WTC11 (cell line): ENCODE measurements at regions not wholly inside any gene's neighbourhood (a gene's known extent, or its start where the extent isn't known, plus 50 kb on each side); places are given as distances from the start of the nearest gene placed in this dataset.

Experiments used
- ATAC-seq: fragments of 200-7000 bp; cut with Tn5 transposase; 2 replicates; pipeline ENCODE4 v1.10.0; 2021; ENCODE audit warnings: mild to moderate bottlenecking, moderate library complexity
- CTCF ChIA-PET: fragments of 300-600 bp; sonication (Branson Sonifier 250); formaldehyde crosslinking; loops from one replicate; lab custom pipeline; 2021; ENCODE audit warnings: antibody characterized with exemption; lab: Charles Lee
- POLR2A ChIA-PET: fragments of 350-600 bp; sonication (Branson Sonifier 250); formaldehyde crosslinking; loops from one replicate; lab custom pipeline; 2021; ENCODE audit warnings: antibody characterized with exemption; lab: Charles Lee
- DNase-seq: peaks from one replicate; pipeline ENCODE4 v3.0.0; 2021; ENCODE audit warnings: low spot score
- H3K27ac Mint-ChIP-seq: 2 replicates; pipeline ENCODE4 v1.8.0; 2021; ENCODE audit warnings: mixed read lengths
- H3K27me3 Mint-ChIP-seq: 2 replicates; pipeline ENCODE4 v1.8.0; 2021; ENCODE audit warnings: low read depth, mild to moderate bottlenecking, moderate library complexity, mixed read lengths
- H3K36me3 Mint-ChIP-seq: 2 replicates; pipeline ENCODE4 v1.8.0; 2021; ENCODE audit warnings: mixed read lengths
- H3K4me1 Mint-ChIP-seq: 2 replicates; pipeline ENCODE4 v1.8.0; 2022; ENCODE audit warnings: mixed read lengths
- H3K4me3 Mint-ChIP-seq: 2 replicates; pipeline ENCODE4 v1.8.0; 2021; ENCODE audit warnings: mild to moderate bottlenecking, moderate library complexity, mixed read lengths
- H3K9me3 Mint-ChIP-seq: 2 replicates; pipeline ENCODE4 v1.8.0; 2021; ENCODE audit warnings: mixed read lengths
- ELF4 ChIP-seq: sonication (generic); formaldehyde crosslinking; IDR thresholded peaks from 2 replicates; pipeline ENCODE4 v1.8.1; 2022; ENCODE audit warnings: low read depth, mild to moderate bottlenecking, moderate library complexity, missing genetic modification reagents
- ESRRA ChIP-seq: sonication (generic); formaldehyde crosslinking; IDR thresholded peaks from 2 replicates; pipeline ENCODE4 v1.8.1; 2022; ENCODE audit warnings: mild to moderate bottlenecking, missing genetic modification reagents, borderline replicate concordance
- FOXJ3 ChIP-seq: sonication (generic); formaldehyde crosslinking; IDR thresholded peaks from 2 replicates; pipeline ENCODE4 v1.9.0; 2021; ENCODE audit warnings: missing genetic modification reagents, mild to moderate bottlenecking, borderline replicate concordance
- GABPB1 ChIP-seq: sonication (generic); formaldehyde crosslinking; IDR thresholded peaks from 2 replicates; pipeline ENCODE4 v1.8.1; 2023; ENCODE audit warnings: mild to moderate bottlenecking, missing genetic modification reagents
- GRHL2 ChIP-seq: fragments of 250-450 bp; sonication (Bioruptor Pico); IDR thresholded peaks from 2 replicates; pipeline ENCODE4 v1.8.0; 2022; ENCODE audit warnings: mild to moderate bottlenecking, moderate library complexity; ENCODE audit not compliant: insufficient replicate concordance, severe bottlenecking
- GTF2I ChIP-seq: fragments of 250-450 bp; sonication (Bioruptor Pico); conservative IDR thresholded peaks from 2 replicates; pipeline ENCODE4 v1.4.0; 2021; ENCODE audit warnings: mild to moderate bottlenecking
- NFATC4 ChIP-seq: fragments of 250-450 bp; sonication (Bioruptor Pico); IDR thresholded peaks from 2 replicates; pipeline ENCODE4 v1.9.0; 2021; ENCODE audit warnings: mild to moderate bottlenecking
- NR2C2 ChIP-seq: sonication (generic); formaldehyde crosslinking; IDR thresholded peaks from 2 replicates; pipeline ENCODE4 v1.8.0; 2022; ENCODE audit warnings: mild to moderate bottlenecking, missing genetic modification reagents
- NR3C1 ChIP-seq: sonication (generic); formaldehyde crosslinking; conservative IDR thresholded peaks from 2 replicates; pipeline ENCODE4 v1.8.1; 2023; ENCODE audit warnings: low read depth, mild to moderate bottlenecking, missing genetic modification reagents
- RELA ChIP-seq: sonication (generic); formaldehyde crosslinking; IDR thresholded peaks from 2 replicates; pipeline ENCODE4 v1.8.1; 2022; ENCODE audit warnings: missing genetic modification reagents, mild to moderate bottlenecking, borderline replicate concordance
- TCF7 ChIP-seq: sonication (generic); formaldehyde crosslinking; IDR thresholded peaks from 2 replicates; pipeline ENCODE4 v1.8.0; 2022; ENCODE audit warnings: mild to moderate bottlenecking, low read depth, missing genetic modification reagents, moderate library complexity
- ZNF219 ChIP-seq: sonication (generic); formaldehyde crosslinking; IDR thresholded peaks from 2 replicates; pipeline ENCODE4 v1.8.0; 2023; ENCODE audit warnings: missing genetic modification reagents, mild to moderate bottlenecking, borderline replicate concordance
- ZNF232 ChIP-seq: sonication (generic); formaldehyde crosslinking; IDR thresholded peaks from 2 replicates; pipeline ENCODE4 v1.8.0; 2022; ENCODE audit warnings: mild to moderate bottlenecking, missing genetic modification reagents
- TF ChIP-seq, protein P1 (sequence below): sonication (generic); formaldehyde crosslinking; IDR thresholded peaks from 2 replicates; pipeline ENCODE4 v1.8.1; 2023; ENCODE audit warnings: mild to moderate bottlenecking, moderate library complexity, missing genetic modification reagents
- TF ChIP-seq, protein P2 (sequence below): sonication (generic); formaldehyde crosslinking; IDR thresholded peaks from 2 replicates; pipeline ENCODE4 v1.8.0; 2022; ENCODE audit warnings: mild to moderate bottlenecking, missing genetic modification reagents
- TF ChIP-seq, protein P3 (sequence below): fragments of 250-450 bp; sonication (Bioruptor Pico); conservative IDR thresholded peaks from 2 replicates; pipeline ENCODE4 v1.9.0; 2021; ENCODE audit warnings: mild to moderate bottlenecking
- TF ChIP-seq, protein P4 (sequence below): fragments of 250-450 bp; sonication (Bioruptor Pico); IDR thresholded peaks from 2 replicates; pipeline ENCODE4 v1.9.0; 2021; ENCODE audit warnings: mild to moderate bottlenecking, borderline replicate concordance
- TF ChIP-seq, protein P5 (sequence below): sonication (generic); formaldehyde crosslinking; IDR thresholded peaks from 2 replicates; pipeline ENCODE4 v1.8.0; 2022; ENCODE audit warnings: mild to moderate bottlenecking, missing genetic modification reagents
- TF ChIP-seq, protein P6 (sequence below): sonication (generic); formaldehyde crosslinking; IDR thresholded peaks from 2 replicates; pipeline ENCODE4 v1.8.1; 2022; ENCODE audit warnings: mild to moderate bottlenecking, missing genetic modification reagents, moderate library complexity, borderline replicate concordance

DNA sequence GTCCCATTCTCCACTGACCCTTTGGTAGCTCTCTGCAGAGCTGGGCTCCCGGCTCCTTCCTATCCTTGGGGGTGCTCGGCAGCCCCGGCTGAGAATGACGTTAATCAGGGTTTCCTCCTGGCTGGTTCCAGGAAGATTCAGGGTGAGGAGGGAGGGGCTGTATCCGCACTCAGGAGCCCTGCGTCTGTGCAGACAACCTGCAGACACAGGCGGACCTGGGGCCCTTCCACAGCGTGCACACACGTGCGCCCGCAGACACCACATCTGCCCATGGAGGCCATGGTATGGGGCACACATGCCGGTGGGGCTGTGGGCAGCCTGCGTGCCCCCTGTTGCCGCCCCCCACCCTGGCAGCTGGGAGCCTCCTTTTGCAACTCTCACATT is 66.6 kb upstream of the RNU6ATAC start (continued):
- TF ChIP-seq, protein P1, sequence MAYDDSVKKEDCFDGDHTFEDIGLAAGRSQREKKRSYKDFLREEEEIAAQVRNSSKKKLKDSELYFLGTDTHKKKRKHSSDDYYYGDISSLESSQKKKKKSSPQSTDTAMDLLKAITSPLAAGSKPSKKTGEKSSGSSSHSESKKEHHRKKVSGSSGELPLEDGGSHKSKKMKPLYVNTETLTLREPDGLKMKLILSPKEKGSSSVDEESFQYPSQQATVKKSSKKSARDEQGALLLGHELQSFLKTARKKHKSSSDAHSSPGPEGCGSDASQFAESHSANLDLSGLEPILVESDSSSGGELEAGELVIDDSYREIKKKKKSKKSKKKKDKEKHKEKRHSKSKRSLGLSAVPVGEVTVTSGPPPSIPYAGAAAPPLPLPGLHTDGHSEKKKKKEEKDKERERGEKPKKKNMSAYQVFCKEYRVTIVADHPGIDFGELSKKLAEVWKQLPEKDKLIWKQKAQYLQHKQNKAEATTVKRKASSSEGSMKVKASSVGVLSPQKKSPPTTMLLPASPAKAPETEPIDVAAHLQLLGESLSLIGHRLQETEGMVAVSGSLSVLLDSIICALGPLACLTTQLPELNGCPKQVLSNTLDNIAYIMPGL, result no peak
- no peak for TF ChIP-seq ZNF232 (CRISPR knock-in tag)

DNA sequence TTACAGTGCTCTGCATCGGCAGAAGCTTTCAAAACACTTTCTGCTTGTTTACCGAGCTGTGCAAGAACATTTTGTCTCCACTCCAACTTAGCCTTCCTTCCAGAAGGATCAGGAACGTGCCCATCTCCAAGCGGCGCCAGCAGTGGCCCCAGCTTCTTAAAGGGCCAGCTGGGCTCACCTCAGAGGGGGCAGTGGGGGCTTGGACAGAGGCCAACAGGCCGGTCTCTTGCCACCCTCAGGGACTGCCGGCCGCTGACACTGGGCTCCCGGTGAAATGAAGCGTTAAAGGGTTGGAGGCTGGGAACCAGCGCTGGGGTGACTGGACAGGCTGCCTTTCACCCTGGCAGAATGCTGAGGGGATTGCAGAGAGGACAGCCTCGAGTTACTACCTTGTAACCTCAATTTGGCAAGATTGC is 67.0 kb upstream of the RNU6ATAC start:
- DNase-seq (no peak), ATAC-seq (no peak)
- CTCF ChIA-PET, result interaction anchor here (1.1 kb wide), 1 partner anchor 61 kb away, joined by 4 read pairs; no protein-coding TSS in a partner anchor
- Mint-ChIP-seq H3K9me3 (no peaks in the 10 kb centered on the region), H3K36me3 (no peaks in the 10 kb centered on the region), H3K27me3 (no peaks in the 10 kb centered on the region)
- TF ChIP-seq NFATC4 (CRISPR knock-in tag) (no peak), ZNF219 (no peak), FOXJ3 (CRISPR knock-in tag) (no peak)
- TF ChIP-seq, protein P2, sequence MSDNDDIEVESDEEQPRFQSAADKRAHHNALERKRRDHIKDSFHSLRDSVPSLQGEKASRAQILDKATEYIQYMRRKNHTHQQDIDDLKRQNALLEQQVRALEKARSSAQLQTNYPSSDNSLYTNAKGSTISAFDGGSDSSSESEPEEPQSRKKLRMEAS (CRISPR knock-in tag), result no peak
- TF ChIP-seq, protein P3, sequence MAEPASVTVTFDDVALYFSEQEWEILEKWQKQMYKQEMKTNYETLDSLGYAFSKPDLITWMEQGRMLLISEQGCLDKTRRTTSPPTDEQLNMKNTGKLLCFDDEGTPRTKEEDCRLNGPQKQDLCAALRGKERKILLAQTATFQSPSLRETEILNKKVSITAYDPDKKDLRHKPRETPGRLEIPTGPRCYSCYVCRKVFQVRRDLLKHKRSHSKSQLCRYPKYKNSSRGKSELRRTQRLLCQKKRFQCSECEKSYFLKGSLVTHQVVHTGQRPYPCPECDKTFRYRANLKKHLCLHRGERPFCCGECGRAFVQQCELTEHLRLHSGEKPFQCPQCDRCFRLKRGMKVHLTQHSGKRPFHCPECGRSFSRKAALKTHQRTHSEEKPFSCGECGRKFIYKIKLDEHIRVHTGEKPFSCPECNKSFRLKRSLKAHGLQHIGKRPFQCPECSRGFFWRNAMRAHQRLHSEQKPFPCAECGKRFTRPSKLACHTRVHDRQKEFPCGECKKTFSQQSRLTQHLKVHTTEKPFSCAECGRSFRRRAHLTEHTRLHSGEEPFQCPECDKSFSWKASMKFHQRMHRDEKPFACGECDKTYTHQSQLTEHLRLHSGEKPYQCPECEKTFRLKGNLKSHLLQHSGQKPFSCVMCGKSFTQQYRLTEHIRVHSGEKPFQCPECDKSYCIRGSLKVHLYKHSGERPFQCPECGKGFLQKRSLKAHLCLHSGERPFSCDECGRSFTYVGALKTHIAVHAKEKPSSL (CRISPR knock-in tag), result no peak
- TF ChIP-seq, all 79 proteins: peak for 0
- no peak overlapping the region for H3K4me3 Mint-ChIP-seq
- no peaks in the 10 kb centered on the region for H3K4me1 Mint-ChIP-seq
- POLR2A ChIA-PET, result no interaction called here
- H3K27ac Mint-ChIP-seq, result no peak overlapping the region

DNA sequence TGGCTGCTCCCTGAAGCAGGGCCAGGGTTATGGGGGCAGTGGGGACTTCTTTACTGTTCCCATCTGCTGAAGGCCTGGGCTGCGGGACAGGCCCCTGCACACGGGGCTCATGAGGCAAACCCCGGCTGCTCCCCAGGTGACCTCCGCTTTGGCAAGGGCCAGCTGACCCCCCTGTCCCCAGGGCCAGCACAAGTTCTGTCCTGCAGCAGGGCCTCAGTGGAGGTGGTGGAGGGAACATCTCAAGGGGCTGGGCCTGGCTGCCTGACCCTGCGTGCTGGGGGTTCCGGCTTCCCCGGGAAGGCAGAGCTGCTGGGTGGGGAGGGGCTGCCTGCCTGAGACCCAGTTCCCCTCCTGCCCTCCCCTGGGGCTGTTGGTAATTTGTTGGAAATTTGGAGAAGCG is 67.4 kb upstream of the RNU6ATAC start:
- Mint-ChIP-seq H3K27me3 (no peaks in the 10 kb centered on the region), H3K4me3 (no peak overlapping the region), H3K4me1 (no peaks in the 10 kb centered on the region), H3K36me3 (no peaks in the 10 kb centered on the region), H3K27ac (no peak overlapping the region), H3K9me3 (no peaks in the 10 kb centered on the region)
- CTCF ChIA-PET, result no interaction called here
- ATAC-seq, result no peak
- TF ChIP-seq NR3C1 (no peak), NR2C2 (CRISPR knock-in tag) (no peak)
- TF ChIP-seq, protein P4, sequence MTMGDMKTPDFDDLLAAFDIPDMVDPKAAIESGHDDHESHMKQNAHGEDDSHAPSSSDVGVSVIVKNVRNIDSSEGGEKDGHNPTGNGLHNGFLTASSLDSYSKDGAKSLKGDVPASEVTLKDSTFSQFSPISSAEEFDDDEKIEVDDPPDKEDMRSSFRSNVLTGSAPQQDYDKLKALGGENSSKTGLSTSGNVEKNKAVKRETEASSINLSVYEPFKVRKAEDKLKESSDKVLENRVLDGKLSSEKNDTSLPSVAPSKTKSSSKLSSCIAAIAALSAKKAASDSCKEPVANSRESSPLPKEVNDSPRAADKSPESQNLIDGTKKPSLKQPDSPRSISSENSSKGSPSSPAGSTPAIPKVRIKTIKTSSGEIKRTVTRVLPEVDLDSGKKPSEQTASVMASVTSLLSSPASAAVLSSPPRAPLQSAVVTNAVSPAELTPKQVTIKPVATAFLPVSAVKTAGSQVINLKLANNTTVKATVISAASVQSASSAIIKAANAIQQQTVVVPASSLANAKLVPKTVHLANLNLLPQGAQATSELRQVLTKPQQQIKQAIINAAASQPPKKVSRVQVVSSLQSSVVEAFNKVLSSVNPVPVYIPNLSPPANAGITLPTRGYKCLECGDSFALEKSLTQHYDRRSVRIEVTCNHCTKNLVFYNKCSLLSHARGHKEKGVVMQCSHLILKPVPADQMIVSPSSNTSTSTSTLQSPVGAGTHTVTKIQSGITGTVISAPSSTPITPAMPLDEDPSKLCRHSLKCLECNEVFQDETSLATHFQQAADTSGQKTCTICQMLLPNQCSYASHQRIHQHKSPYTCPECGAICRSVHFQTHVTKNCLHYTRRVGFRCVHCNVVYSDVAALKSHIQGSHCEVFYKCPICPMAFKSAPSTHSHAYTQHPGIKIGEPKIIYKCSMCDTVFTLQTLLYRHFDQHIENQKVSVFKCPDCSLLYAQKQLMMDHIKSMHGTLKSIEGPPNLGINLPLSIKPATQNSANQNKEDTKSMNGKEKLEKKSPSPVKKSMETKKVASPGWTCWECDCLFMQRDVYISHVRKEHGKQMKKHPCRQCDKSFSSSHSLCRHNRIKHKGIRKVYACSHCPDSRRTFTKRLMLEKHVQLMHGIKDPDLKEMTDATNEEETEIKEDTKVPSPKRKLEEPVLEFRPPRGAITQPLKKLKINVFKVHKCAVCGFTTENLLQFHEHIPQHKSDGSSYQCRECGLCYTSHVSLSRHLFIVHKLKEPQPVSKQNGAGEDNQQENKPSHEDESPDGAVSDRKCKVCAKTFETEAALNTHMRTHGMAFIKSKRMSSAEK (CRISPR knock-in tag), result no peak
- no peak for DNase-seq
- POLR2A ChIA-PET, result no interaction called here

DNA sequence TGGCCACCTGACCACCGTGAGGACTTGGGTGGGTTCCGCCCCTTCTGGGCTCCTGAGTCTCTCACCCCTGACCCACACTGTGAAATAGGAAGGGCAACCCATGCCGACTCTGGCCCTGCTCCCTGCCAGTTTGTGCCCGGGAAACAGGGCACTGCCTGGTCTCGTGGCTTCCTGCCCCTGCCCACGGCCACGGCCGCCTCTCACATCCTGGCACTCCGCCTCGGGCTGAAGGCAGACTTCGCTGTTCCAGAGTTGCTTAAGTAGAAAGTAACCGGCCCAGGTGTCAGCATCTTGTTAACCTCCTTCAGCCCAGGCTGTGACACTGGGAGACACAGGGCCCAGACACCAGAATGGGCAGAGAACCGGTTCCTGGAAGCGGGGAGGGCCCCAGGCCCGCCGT is 68.7 kb upstream of the RNU6ATAC start:
- no peaks in the 10 kb centered on the region for H3K9me3 Mint-ChIP-seq
- CTCF ChIA-PET, result no interaction called here
- no peak overlapping the region for H3K27ac Mint-ChIP-seq
- DNase-seq (no peak), ATAC-seq (no peak)
- POLR2A ChIA-PET, result no interaction called here
- no peaks in the 10 kb centered on the region for H3K4me1 Mint-ChIP-seq
- no peaks in the 10 kb centered on the region for H3K36me3 Mint-ChIP-seq
- H3K4me3 Mint-ChIP-seq, result no peak overlapping the region
- H3K27me3 Mint-ChIP-seq, result no peaks in the 10 kb centered on the region
- TF ChIP-seq NFATC4 (CRISPR knock-in tag) (no peak), GABPB1 (no peak), ELF4 (CRISPR knock-in tag) (no peak), RELA (CRISPR knock-in tag) (no peak), GTF2I (CRISPR knock-in tag) (no peak), ESRRA (no peak), GRHL2 (CRISPR knock-in tag) (no peak), TCF7 (CRISPR knock-in tag) (no peak)
- TF ChIP-seq, protein P5, sequence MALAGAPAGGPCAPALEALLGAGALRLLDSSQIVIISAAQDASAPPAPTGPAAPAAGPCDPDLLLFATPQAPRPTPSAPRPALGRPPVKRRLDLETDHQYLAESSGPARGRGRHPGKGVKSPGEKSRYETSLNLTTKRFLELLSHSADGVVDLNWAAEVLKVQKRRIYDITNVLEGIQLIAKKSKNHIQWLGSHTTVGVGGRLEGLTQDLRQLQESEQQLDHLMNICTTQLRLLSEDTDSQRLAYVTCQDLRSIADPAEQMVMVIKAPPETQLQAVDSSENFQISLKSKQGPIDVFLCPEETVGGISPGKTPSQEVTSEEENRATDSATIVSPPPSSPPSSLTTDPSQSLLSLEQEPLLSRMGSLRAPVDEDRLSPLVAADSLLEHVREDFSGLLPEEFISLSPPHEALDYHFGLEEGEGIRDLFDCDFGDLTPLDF (CRISPR knock-in tag), result no peak
- TF ChIP-seq, protein P6, sequence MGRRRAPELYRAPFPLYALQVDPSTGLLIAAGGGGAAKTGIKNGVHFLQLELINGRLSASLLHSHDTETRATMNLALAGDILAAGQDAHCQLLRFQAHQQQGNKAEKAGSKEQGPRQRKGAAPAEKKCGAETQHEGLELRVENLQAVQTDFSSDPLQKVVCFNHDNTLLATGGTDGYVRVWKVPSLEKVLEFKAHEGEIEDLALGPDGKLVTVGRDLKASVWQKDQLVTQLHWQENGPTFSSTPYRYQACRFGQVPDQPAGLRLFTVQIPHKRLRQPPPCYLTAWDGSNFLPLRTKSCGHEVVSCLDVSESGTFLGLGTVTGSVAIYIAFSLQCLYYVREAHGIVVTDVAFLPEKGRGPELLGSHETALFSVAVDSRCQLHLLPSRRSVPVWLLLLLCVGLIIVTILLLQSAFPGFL (CRISPR knock-in tag), result no peak
